H1 (cell line): ENCODE measurements at regions not wholly inside any gene's neighbourhood (a gene's known extent, or its start where the extent isn't known, plus 50 kb on each side); places are given as distances from the start of the nearest gene placed in this dataset.

ENCODE experiments used
- BACH1 ChIP-seq: IDR thresholded peaks from 2 replicates; pipeline ENCODE4 v1.6.1; 2012; ENCODE audit warnings: low read length, improper control_type of control experiment
- EP300 ChIP-seq, 2 experiments: IDR thresholded peaks; 1 replicate in 1 of 2; 2 replicates in 1 of 2; pipeline ENCODE4 v1.6.1; 2011 to 2012; ENCODE audit warnings: low read depth in 2 of 2, low read length in 2 of 2, mild to moderate bottlenecking in 2 of 2, borderline replicate concordance in 1 of 2, inconsistent platforms in 1 of 2, moderate library complexity in 1 of 2
- KDM1A ChIP-seq: fragments of 200-600, 300-600 bp; sonication (generic); IDR thresholded peaks from 2 replicates; pipeline ENCODE4 v1.7.1; 2016; ENCODE audit warnings: mild to moderate bottlenecking, low read length, borderline replicate concordance

DNA sequence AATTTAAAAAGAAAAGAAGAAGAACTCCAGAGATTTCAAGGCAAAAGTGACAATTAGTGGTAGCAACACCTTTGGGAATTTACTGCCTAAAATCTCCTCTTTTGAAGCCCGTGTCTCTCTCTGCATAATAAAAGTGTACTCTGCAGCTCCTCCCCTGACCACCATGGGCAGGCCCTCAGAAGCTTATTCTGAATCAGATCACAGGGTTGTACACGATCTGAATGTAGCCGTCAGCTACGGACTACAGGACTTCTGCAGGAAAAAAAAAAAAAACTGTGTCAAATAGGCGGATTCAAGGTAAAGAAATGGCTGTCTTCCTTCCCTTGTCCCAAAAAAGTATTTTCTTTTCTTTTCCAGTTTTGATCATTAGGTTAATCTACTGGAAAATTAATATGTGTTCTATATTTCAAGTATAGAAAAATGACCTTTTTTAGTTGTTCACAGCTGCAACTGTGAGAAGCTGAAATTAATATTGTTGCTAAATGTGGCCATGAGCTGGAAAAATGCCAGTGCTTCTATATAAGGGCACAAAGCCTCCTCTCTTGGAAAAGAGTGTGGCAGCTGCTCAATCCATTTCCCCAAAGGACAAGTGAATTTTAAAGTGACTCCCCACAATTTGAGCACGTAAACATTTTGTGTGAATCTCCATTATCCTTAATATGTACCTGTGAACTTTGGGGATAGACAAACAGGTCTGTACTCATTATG is 397.4 kb downstream of the C6orf118 start (continued):
- TF ChIP-seq EP300 (IDR thresholded peaks at IDR 0.05; ENCODE audit: borderline replicate concordance in 1 of 2, low read depth in 2 of 2, low read length in 2 of 2): no peak
- no peak for TF ChIP-seq KDM1A
- no peak for TF ChIP-seq BACH1
